GM20000 (cell line): ENCODE measurements at regions not wholly inside any gene's neighbourhood (a gene's known extent, or its start where the extent isn't known, plus 50 kb on each side); places are given as distances from the start of the nearest gene placed in this dataset.

Source experiments
- DNase-seq: peaks from one replicate; pipeline ENCODE4 v3.0.0; 2012; ENCODE audit warnings: low spot score
- CTCF ChIP-seq: IDR thresholded peaks from 2 replicates; pipeline ENCODE4 v1.5.1; 2012; ENCODE audit warnings: mild to moderate bottlenecking, control low read depth; ENCODE audit errors: extremely low read depth, missing control alignments

- no peak for DNase-seq
- no peak for TF ChIP-seq CTCF
Observed at GRCh38 chr2:215573496-215573895, 137.6 kb upstream of the FN1 start.

- no peak for DNase-seq
- no peak for TF ChIP-seq CTCF
Observed at GRCh38 chr2:215572341-215572848, 136.5 kb upstream of the FN1 start.

DNA sequence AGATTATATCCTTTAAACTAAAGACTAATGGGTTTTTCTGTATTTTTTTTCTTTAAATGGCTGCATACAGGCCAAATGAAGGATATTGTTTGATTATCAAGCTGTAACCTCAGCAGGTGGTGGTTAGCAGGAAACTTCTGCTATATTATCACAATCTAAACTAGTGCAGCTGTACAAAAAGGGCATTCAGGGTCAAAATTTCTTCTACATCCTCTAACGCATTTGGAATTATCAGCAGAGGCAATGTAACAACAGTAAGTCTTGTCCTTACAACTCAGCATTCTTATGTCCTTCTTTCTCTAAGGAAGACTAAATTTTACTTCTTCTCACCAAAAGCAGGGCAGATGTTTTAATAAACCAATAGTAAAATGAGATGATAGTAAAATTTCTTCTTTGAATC lies 135.8 kb upstream of the FN1 start:
- DNase-seq, result no peak
- no peak for TF ChIP-seq CTCF

- peak; percentile 7 for DNase-seq
- no peak for TF ChIP-seq CTCF
Observed at GRCh38 chr2:215567504-215567903, 131.6 kb upstream of the FN1 start.

DNA sequence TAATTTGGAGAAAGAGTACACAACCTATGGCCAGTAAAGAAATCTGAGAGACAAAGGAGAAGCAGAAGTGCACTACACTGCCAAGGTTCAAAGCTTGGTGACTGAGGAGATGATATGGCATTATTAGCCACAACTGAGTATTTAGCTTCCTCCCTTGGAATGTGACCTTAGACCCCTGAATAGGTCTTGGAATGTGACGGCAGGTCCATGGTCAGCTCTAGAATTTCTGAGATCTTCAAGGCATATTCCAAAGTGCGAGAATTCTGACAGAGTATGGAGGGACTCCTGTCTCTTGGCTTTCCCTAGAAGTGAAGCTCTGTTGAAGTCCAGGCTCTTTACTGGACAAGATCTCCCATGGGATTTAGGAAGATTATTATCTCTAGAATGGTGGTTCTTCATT lies 130.0 kb upstream of the FN1 start:
- DNase-seq, result no peak
- no peak for TF ChIP-seq CTCF

- no peak for TF ChIP-seq CTCF
- DNase-seq, result no peak
Observed at GRCh38 chr2:215557701-215558100, 121.8 kb upstream of the FN1 start.

- no peak for TF ChIP-seq CTCF
Observed at GRCh38 chr2:215556979-215557378, 121.1 kb upstream of the FN1 start.

More at GRCh38 chr2:215556979-215557378, 121.1 kb upstream of the FN1 start:
- no peak for DNase-seq
